ENCODE measurements at regions not wholly inside any gene's neighbourhood (a gene's known extent, or its start where the extent isn't known, plus 50 kb on each side); places are given as distances from the start of the nearest gene placed in this dataset.
"Not testable (repeated sequence)": the region's sequence is repeated elsewhere in the genome, so short reads cannot be mapped to it uniquely, and the experiment has no call there.

DNA sequence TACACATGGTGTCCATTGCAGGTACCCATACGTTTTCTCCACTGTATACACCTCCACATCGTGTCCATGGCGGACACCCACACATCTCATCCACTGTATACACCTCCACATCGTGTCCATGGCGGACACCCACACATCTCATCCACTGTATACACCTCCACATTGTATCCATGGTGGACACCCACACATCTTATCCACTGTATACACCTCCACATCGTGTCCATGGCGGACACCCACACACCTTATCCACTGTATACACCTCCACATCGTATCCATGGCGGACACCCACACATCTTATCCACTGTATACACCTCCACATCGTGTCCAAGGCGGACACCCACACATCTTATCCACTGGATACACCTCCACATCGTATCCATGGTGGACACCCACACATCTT, 50.4 kb upstream of the TTC34 start:
- DNase-seq (ENCODE audit: low read depth in 2 of 2) = not testable (repeated sequence)

DNA sequence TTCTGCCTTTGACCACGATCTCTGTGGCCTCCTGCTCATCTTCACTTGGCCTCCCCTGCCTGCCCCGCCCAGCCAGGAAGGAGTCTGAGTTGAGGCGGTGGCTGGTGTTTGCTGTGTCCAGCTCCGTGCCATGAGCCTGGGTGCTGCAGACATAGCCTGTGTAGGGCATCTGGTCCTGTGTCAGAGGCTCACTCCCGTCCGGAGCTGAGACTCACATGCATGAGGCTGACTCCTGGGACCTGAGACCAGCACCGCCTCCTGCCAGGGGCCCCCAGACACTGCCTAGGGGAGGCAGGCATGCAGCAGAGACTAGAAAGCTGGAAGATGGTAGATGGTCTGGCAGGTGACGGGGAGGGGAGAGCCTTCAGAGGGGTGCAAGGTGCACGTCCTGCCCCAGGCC, 52.2 kb upstream of the TTC34 start:
- no peak for DNase-seq (ENCODE audit: low read depth in 2 of 2)

DNA sequence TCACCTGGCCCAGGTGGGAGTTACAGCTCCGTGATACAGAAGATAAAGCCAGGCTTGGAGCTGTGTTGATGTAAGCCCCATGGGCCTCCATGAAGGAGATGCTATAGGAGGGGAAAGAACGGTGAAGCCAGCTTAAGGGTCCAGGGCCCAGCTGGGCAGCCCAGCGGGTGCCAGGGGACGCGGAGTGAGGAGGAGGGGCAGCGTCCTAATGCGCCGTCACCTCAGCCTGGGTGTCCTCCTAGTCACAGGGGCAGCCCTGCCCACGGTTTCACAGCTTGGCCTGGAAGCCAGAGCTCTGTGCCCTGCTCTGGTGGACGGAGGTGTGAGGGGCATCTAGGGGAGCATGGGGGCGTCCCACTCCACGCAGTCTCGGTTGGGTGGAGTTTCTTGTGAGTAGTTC, 52.7 kb upstream of the TTC34 start:
- no peak for DNase-seq (ENCODE audit: low read depth in 2 of 2)

DNA sequence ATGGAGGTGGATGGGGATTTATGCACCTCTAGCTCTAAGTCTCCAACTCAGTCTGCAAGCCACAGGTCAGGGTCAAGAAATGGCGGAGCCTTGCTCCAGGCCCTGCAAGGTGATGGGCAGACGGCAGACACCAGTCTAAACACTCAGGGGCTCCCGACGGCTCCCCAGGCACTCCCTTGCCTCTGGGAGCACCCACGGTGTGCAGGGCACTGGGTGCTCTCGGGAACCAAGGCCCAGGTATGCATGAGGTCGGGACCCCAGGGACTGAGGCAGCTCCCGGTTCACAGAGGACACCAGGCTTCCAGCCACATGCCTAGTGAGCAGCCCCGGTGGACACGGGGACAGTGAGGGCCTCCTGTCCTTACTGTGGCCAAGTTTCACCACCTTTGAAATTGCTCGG, 53.1 kb upstream of the TTC34 start:
- DNase-seq (ENCODE audit: low read depth in 2 of 2) = no peak

DNA sequence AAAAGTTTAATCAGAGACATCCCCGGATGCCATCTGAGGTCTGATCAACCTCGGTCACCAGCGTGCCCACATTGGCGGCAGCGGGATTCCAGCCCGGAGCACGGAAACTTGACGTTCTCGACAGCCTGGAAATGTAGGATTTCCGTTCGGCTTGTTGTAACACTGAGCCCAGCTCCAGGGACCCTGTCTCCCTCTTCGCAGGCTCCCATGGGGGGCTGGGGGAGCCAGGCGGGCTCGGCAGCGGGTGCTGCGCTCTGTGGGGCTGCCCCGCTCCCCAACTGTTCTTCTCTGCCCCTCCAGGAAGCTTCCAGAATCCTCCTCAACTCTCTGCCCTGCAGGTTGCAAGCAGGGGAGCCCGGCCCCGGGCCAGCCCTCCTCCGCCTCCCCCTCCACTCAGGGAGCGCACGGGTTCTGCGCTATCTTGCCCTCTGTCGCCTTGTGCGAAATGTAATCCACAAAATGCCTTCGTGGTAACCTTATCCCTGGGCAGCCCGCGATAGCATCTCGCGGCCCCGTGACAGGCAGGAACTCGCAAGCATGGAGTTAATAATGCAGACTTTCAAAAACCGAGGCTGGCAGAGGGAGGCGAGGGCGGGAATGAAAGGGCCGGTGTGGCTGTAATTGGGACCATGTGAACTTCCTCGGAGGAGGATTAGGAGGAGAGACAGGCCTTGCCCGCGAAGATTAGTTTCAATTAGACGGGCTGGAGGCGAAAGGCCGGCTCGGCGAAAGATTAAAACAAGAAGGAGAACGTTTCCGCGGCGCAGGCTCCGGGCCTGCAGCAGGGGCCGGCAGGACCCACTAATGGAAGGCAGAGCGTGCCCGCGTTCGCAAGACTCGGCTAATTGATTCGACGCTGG, 53.9 kb upstream of the TTC34 start:
- no peak for DNase-seq (ENCODE audit: low read depth in 2 of 2)

DNA sequence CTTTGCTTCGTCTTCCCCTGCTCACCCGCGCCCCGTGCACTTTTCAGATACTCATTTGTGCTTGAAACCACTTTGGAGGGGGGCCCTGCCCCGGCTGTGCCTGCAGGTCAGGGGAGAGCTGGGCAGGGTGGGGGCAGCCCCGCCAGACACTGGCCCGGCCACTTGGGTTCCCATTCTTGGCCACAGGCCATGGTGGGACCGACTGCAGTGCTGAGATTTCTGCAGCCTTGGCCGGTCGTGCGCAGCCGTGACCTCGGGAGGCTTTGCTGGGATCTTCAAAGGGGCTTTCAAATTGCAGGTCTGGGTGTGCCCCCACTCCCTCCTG, 54.5 kb upstream of the TTC34 start:
- no peak for DNase-seq (ENCODE audit: low read depth in 2 of 2)

DNA sequence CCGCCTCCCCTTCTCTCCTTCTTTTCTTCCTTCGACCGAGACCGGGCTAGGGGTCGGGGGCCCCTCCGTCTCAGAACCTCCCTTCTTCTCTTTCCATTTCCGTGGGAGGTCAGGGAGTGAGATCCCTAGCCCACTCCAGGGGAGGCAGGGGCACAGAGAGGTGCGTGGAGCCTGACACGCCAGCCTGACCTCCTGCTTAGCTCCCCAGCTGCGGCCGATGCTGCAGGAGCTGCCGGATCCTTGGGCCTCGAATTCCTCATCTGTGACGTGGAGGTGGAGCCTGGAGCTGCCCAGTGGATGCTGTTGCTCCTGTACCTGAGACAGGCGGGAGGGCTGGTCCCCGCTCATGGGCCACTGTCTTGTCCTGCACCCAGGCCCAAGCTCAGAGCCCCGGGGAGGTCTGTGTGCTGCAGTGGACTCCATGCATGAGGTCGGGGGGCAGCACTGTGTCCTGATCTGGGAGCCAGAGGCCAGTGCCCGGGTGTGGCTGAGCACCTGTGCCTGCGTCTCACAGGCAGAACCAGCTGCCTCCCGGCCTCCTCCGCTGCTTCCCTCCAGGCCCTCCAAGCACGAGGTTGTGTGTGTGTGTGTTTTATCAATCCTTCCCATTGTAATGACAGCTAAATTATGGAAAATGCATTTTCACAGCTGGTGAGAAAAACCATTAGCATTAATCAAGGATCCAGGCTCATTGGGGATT, 55.3 kb upstream of the TTC34 start:
- no peak for DNase-seq (ENCODE audit: low read depth in 2 of 2)

DNA sequence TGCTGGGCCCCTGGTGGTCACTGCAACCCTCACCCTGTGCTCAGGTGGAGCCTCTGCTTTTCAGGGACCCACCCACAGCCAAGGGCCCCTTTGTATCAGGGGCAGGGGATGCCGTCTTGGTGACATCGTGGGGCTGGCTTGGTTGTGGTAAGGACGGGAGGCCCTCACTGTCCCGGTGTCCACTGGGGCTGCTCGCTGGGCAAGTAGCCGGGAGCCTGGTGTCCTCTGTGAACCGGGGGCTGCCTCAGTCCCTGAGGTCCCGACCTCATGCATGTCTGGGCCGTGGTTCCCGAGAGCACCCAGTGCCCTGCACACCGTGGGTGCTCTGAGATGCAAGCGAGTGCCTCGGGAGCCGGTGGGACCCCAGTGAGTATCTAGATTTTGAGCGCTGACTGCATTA, 56.0 kb upstream of the TTC34 start:
- no peak for DNase-seq (ENCODE audit: low read depth in 2 of 2)

DNA sequence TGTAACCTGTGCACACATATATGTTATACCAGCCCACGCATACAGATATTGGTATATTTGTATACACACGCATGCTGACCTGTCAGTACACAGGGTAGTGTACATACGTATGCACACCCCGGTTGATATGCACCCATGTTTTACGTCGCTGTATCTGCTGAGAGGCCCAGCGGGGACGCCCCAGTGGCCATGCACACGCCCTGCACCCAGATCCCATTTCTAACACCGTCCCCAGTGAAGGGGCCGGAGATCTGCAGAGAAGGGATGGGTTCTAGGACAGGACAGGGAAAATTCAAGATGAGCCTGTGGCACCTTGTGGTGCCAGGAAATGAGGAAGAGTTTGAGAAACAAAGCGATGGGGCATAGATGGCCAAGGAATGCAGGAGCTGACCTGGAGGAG, 57.2 kb upstream of the TTC34 start:
- DNase-seq (ENCODE audit: low read depth in 2 of 2) = no peak

DNA sequence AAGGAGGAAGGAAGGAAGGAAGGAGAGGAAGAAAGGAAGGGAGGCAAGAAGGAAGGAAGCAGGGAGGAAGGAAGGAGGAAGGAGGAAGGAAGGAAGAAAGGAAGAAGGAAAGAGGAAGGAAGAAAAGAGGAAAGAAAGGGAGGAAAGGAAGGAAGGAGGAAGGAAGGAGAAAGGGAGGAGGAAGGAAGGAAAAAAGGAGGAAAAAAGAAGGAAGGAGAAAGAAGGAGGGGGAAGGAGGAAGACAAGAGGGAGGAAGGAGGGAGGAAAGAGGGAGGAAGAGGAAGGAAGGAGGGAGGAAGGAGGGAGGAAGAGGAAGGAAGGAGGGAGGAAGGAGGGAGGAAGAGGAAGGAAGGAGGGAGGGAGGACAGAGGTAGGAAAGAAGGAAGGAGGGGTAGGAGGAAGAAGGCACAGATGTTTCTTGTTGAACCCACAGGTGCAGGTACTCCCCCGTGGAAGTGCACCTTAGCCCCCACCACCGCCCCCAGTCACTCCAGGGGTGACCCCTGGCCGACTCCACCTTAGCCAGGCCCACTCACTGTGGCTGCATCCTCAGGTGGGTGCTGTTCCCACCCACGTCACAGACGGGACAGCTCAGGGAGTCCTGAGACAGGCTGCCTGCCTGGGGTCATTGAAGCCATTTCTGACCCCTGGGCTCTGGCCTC, 57.9 kb upstream of the TTC34 start:
- no peak for DNase-seq (ENCODE audit: low read depth in 2 of 2)

DNA sequence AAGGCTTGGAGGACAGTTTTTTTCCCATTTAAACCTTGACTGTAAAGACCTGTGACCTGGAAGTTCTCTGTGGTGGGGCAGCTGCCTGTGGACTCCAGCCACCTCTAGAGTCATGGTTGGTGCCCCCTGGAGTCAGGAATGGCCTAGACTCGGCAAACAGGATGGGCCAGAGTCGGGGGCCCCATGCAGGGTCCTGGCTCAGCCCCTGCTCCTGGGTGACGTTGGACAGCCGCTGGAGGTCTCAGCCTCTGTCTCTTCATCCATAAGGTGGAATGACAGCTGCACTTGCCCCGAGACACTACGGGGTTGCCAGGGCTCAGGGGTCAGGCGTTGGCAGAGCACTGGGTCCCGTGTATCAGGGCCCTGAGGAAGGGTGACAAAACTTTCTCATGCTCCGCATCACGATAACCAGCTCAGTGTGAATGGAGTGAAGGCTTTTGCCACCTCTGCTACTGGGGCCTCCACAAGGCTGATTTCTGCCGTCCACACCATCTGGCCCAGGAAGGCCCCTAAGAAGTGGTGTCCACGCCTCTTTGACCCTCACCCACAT, 58.5 kb upstream of the TTC34 start:
- no peak for DNase-seq (ENCODE audit: low read depth in 2 of 2)

DNA sequence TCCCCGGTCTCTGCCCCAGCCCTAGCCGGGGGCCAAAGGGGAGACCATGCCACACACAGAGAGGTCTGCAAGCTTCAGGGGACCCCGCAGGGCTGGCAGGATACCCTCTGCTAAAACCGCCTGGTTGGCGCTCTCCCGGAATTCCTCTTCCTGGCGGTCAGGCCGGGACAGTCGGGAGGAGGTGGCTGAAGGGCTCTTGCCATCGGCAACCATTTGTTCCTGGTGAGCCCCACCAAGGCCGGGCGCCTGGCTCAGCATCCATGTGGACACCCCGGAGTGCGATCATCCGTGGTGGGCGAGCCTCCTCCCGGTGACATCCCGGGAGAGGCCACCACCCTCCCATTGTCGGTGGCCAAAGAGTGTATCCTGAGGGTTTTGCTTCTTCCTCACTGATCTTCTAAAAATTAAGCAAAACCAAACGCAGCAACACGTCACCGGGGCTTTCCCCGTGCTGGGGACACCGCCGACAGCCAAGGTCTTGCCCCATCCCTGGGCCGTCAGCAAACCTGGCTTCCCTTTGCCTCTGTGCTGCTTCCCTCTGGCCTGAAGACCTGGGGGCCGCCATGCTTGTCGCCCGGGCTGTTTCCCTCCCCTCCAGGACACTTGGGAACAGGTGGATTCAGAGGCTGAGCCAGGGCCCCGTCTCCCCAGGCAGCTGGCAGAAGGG, 59.1 kb upstream of the TTC34 start:
- no peak for DNase-seq (ENCODE audit: low read depth in 2 of 2)

DNA sequence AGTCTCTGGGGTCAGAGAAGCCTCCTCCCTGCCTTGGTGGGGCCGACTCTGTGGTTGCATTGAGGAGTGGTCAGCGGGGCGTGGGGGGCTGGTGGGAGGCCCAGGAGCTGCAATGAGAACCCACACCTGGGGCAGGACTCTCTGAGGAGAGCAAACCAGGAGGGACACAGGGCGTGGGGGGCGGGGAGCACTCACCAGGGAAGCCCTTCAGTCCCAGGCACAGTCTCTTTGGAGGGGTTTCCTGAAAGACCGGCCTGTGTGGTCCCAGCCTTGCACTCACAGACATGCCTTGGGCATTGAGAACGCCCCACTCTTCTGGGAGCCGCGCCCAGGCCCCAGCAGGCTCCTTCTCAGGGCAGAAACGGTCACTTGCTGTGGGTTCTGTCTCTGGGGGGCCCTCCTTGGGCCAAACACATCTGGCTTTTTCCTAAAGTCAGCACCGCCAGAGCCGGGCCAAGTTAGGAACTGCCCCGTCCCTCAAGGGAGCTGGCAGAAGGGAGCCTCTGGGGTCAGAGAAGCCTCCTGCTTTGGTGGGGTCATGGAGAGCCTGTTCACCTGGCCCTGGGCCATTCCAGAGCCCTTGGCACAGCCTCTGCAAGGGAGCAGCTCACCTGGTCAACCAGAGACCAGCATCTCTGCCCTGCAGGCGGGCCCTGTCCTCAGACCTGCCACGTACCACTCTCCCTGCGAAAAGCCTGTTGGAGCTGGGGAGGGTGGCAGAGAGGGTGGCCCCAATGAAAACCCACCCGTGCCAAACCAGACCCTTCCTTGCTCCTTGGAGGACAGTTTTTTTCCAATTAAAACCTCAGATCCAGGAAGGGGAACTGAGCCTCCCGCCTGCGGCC, 59.9 kb upstream of the TTC34 start:
- no peak for DNase-seq (ENCODE audit: low read depth in 2 of 2)

DNA sequence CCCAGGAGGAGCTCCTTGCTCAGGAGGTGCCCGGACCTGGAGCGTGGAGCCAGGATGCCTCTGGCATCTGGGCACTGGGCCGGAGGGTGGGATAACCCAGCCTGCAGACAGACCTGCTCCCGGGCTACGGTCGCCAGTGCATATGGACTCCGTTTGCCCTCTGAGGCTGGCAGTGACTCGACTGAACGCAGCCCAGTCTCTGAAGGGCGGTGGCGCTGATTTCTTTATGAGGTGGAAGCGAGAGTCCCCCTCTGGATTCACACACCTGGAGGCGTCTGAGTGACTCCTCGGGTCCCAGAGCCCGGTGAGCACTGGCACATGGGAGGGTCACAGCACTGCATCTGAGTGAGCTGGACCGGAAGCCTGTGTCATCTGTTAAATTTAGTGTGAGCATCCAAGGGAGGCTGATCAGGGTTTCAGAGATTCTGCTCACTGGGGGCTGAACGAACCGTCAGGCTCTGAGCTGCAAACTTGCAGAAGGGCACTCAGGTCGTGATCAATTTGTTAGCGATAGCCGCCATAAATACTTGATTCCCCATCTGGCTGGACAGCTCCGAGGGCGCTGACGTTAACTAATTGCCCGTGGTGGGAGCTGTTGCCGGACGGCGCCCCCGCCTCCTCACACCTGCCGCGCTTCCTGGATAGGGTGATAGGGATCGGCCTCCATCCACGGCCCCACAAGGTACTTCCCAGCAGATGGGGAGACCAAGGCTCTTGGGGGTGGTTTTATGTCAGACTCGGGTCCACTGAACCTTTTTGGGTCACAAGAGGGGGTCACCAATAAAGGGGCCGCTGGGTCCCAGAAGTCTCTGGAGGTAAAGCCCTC, 60.7 kb upstream of the TTC34 start:
- no peak for DNase-seq (ENCODE audit: low read depth in 2 of 2)

DNA sequence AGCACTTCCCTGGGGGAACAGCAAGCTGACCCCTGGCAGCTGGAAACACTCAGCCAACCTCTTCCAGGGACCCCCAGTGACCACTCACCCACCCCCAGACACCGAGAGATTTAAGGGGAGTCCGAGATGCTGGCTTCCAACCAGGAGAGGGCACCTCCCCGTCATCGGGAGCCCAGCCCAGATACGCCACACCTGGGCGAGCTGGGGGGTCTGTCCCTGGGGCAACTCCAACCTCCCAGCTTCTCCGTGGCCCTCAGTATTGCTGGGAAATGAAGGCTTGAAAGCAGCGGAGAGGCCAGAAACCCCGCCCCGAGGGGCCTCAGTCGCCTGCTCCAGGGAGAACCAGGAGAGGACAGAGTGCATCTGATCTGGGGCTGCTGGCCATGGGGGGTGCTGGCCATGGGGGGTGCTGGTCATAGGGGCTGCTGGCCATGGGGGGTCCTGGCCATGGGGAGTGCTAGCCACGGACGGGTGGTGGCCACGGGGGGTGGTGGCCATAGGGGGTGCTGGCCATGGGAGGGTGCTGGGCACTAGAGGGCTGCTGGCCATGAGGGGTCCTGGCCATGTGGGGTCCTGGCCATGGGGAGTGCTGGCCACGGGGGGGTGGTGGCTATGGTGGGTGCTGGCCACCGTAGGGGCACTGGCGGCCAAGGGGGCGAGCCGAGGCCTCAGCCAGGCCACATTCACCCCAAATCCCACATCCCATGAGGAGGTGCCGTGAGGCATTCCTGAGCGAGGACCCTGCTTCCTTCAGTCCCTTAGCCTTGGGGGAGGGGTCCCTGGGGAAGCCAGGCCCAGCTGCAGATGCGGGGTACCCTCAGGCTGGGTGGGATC, 61.5 kb upstream of the TTC34 start:
- no peak for DNase-seq (ENCODE audit: low read depth in 2 of 2)

DNA sequence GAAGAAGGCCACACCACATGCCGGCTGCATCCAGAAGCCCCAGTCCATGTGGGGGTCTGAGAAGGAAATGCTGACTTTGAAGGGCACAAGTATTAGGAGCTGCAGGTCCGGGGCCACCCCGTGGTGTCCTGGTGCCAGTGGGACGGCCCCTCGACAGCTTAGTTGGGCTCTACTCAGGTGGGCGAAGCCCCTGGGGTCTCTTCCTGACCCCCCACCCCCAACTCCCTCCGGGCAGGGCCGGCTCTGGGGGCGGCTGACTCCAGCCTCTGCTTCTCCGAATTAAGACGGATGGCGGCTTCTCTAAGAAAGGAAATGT, 62.1 kb upstream of the TTC34 start:
- DNase-seq (ENCODE audit: low read depth in 2 of 2) = no peak

DNA sequence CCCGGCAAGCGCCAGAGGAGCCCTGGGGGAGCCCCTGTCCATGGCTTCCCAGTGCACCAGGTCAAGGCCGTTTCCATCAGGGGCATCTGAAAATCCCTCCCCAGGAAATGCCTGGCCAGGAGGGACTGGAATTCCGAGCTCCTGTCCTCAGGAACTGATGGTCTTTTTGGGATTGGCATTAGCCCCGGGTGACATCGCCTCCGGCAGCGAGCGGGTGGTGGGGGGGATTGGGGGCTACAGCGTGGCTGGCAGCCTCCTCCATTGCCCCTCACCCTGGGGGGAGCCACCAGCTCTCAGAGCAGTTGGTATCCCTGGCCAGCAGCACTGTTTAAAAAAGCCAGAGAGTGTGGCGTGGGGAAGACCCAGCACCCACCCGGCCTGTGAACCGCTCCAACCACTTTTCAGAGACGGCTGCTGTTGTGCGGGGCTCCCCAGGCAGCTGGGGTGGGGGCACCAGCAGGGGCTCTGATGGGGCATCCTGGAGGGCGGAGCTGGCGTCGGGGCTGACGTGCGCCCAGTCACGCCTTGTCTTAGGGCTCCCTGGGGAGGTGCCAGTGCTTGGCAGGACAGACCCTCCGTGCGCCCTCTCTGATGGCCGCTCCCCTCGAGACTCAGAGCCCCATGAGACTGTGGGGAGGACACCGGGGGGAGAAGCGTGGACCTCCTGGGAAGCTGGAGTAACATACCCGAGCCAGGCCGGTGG, 62.9 kb upstream of the TTC34 start:
- no peak for DNase-seq (ENCODE audit: low read depth in 2 of 2)

DNA sequence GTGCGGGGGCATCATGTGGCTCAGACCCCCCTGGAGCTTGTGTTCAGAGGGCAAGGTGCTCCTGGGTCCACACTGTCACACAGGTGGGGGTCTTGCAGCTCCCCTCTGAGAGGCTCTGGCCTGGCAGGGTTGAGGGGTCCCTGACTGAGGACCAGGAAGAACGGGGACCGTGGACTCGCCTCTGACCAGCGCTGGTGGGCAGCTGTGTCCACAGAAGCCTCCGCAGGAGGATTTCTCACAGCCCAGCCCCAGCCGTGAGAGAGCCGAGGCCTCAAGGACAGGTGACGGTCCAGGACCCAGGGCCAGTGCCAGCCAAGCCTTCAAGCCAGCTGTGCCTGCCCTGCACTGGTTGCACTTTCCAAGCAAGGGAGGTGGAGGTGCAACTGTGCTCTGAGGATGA, 63.5 kb upstream of the TTC34 start:
- no peak for DNase-seq (ENCODE audit: low read depth in 2 of 2)
